DND-41 (cell line): ENCODE measurements at regions not wholly inside any gene's neighbourhood (a gene's known extent, or its start where the extent isn't known, plus 50 kb on each side); places are given as distances from the start of the nearest gene placed in this dataset.

ENCODE experiments used
- ATAC-seq: fragments of 200-7000 bp; cut with Tn5 transposase; 3 replicates; pipeline ENCODE4 v1.9.1; 2021; ENCODE audit warnings: low read depth; ENCODE audit not compliant: insufficient read depth
- DNase-seq: peaks from one replicate; pipeline ENCODE4 v3.0.0-alpha.2; 2020
- H2AFZ ChIP-seq: 2 replicates; pipeline ENCODE4 v1.6.0; 2012; ENCODE audit warnings: low read depth, low read length
- H3K27ac ChIP-seq: 2 replicates; pipeline ENCODE4 v1.5.1; 2012; ENCODE audit warnings: low read length, inconsistent platforms
- H3K27me3 ChIP-seq: fragments of 200-600 bp; sonication (generic); 2 replicates; pipeline ENCODE4 v1.6.0; 2012; ENCODE audit warnings: low read length, mild to moderate bottlenecking, inconsistent platforms; ENCODE audit not compliant: insufficient read depth, poor library complexity
- H3K36me3 ChIP-seq: 2 replicates; pipeline ENCODE4 v1.5.1; 2012; ENCODE audit warnings: low read length, inconsistent platforms; ENCODE audit not compliant: insufficient read depth
- H3K4me1 ChIP-seq: 2 replicates; pipeline ENCODE4 v1.5.1; 2012; ENCODE audit warnings: mild to moderate bottlenecking, low read length; ENCODE audit not compliant: insufficient read depth
- H3K4me2 ChIP-seq: 2 replicates; pipeline ENCODE4 v1.6.0; 2012; ENCODE audit warnings: mild to moderate bottlenecking, moderate library complexity, low read length, inconsistent platforms; ENCODE audit not compliant: insufficient read depth
- H3K4me3 ChIP-seq, 2 experiments: fragments of 200-600 bp in 1 of 2; shearing (Covaris generic) in 1 of 2; 2 replicates each; pipeline ENCODE4 v1.5.1; 2012 to 2016; ENCODE audit warnings: inconsistent platforms in 2 of 2, low read length in 2 of 2, mild to moderate bottlenecking in 2 of 2, low read depth in 1 of 2, moderate library complexity in 1 of 2
- H3K79me2 ChIP-seq: 2 replicates; pipeline ENCODE4 v1.6.0; 2012; ENCODE audit warnings: low read length, inconsistent platforms; ENCODE audit not compliant: insufficient read depth
- H3K9ac ChIP-seq: 2 replicates; pipeline ENCODE4 v1.6.0; 2012; ENCODE audit warnings: low read depth, mild to moderate bottlenecking, inconsistent platforms, low read length, moderate library complexity
- H3K9me3 ChIP-seq: 2 replicates; pipeline ENCODE4 v1.5.1; 2012; ENCODE audit warnings: low read length, moderate library complexity, mild to moderate bottlenecking, inconsistent platforms; ENCODE audit not compliant: insufficient read depth, severe bottlenecking
- H4K20me1 ChIP-seq: 2 replicates; pipeline ENCODE4 v1.6.0; 2012; ENCODE audit warnings: low read length; ENCODE audit not compliant: insufficient read depth
- EZH2 ChIP-seq: IDR thresholded peaks from 3 replicates; pipeline ENCODE4 v1.6.1; 2012; ENCODE audit warnings: borderline replicate concordance, low read depth, mild to moderate bottlenecking, moderate library complexity, low read length, inconsistent platforms; ENCODE audit not compliant: severe bottlenecking
- TF ChIP-seq, protein P1 (sequence below): IDR thresholded peaks from 2 replicates; pipeline ENCODE4 v1.5.1; 2012; ENCODE audit warnings: borderline replicate concordance, low read length, moderate library complexity, mild to moderate bottlenecking; ENCODE audit not compliant: poor library complexity, severe bottlenecking; ENCODE audit errors: extremely low read depth

DNA sequence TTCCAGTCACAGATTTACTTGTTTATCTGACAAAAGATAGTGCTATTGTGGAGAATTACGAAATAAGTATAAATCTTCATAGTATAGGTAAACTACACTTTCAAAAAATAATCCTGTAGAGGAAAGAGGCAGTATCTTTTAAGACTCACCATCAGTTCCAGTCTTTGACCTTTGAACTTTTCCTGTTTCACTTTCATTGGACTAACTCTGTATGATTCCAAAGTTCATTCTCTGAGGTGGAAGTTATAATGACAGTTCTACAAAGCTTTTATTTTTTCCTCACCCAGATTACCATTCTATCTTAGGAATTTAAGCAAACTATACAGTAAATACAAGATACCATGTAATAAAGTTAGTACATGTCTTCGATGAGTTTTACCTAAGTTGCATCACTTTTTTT, 901.3 kb upstream of the SEMA6A start:
- Histone ChIP-seq H4K20me1 (no peaks in the 10 kb centered on the region), H3K36me3 (no peaks in the 10 kb centered on the region), H3K4me3 (no peak overlapping the region), H3K9ac (no peak overlapping the region), H3K4me1 (no peaks in the 10 kb centered on the region), H3K79me2 (no peaks in the 10 kb centered on the region), H3K9me3 (no peaks in the 10 kb centered on the region), H3K27ac (no peak overlapping the region), H3K4me2 (no peak overlapping the region), H2AFZ (no peak overlapping the region), H3K27me3 (no peaks in the 10 kb centered on the region)
- TF ChIP-seq EZH2 = no peak
- TF ChIP-seq, protein P1, sequence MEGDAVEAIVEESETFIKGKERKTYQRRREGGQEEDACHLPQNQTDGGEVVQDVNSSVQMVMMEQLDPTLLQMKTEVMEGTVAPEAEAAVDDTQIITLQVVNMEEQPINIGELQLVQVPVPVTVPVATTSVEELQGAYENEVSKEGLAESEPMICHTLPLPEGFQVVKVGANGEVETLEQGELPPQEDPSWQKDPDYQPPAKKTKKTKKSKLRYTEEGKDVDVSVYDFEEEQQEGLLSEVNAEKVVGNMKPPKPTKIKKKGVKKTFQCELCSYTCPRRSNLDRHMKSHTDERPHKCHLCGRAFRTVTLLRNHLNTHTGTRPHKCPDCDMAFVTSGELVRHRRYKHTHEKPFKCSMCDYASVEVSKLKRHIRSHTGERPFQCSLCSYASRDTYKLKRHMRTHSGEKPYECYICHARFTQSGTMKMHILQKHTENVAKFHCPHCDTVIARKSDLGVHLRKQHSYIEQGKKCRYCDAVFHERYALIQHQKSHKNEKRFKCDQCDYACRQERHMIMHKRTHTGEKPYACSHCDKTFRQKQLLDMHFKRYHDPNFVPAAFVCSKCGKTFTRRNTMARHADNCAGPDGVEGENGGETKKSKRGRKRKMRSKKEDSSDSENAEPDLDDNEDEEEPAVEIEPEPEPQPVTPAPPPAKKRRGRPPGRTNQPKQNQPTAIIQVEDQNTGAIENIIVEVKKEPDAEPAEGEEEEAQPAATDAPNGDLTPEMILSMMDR = no peak
- ATAC-seq (no peak), DNase-seq (no peak)

DNA sequence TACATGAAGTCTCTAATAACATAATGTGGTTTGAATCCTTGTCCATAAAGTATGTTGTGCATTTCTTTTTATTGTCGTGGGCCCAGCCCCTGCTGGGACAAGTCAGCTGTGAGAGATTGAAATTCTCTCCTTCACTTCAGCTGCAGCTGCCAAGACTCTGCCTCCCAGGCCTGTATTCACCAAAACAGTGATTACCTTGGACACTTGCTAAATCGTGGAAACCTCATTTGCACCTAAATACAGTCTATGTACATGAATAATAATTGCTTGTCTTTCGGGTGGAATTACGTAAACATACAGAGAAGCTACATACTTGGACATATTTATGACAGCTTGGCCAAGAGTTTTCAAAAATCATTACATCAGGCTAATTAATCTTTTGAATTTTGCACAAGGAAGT, 898.5 kb upstream of the SEMA6A start:
- Histone ChIP-seq H3K9ac (no peak overlapping the region), H3K4me2 (no peak overlapping the region), H3K79me2 (no peaks in the 10 kb centered on the region), H2AFZ (no peak overlapping the region), H3K27me3 (no peaks in the 10 kb centered on the region), H3K27ac (no peak overlapping the region), H3K4me3 (no peak overlapping the region), H3K4me1 (no peaks in the 10 kb centered on the region), H3K9me3 (no peaks in the 10 kb centered on the region), H3K36me3 (no peaks in the 10 kb centered on the region), H4K20me1 (no peaks in the 10 kb centered on the region)
- ATAC-seq (no peak), DNase-seq (no peak)
- TF ChIP-seq, protein P1 = no peak

DNA sequence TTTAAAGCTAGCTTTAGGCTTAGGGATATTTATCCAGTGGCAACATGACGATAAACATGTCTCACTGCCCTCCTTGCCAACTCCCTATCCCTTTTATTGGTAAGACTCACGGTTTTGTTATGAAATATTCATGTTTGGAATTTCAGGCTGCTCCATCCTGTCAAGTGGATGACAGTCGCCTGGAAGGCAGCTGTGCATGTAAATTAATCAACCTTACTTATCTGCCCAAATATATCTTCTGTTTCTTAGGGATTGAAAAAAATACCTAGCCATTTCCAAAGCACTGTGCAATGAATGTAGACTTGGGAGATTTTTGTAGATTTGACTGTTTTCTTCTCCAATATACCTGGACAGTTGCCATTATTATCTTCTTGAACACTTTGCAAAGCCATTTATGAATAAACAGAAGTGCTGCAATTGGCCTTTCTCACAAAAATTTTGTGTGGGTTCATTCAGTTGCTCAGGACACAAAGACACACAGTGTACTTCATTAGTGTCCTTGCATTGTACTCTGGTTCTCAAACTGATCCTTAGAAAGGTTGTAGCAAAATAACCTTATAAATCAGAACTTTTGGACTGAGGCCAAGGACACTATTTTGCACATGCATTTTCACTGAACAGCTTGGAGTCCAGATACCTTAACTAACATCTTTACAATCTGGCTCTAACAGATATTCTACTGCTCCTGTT, 889.4 kb upstream of the SEMA6A start:
- Histone ChIP-seq H3K9ac (no peak overlapping the region), H3K79me2 (no peaks in the 10 kb centered on the region), H3K4me1 (no peaks in the 10 kb centered on the region), H3K36me3 (no peaks in the 10 kb centered on the region), H3K9me3 (no peaks in the 10 kb centered on the region), H3K27me3 (no peaks in the 10 kb centered on the region), H2AFZ (no peak overlapping the region), H3K27ac (no peak overlapping the region), H4K20me1 (no peaks in the 10 kb centered on the region), H3K4me2 (no peak overlapping the region), H3K4me3 (no peak overlapping the region)
- DNase-seq (no peak), ATAC-seq (no peak)
- no peak for TF ChIP-seq EZH2
- TF ChIP-seq, protein P1 = no peak

GRCh38 chr5:117461966-117462365, 887.3 kb upstream of the SEMA6A start:
- H3K27me3 ChIP-seq = no peaks in the 10 kb centered on the region
- no peak overlapping the region for H3K27ac ChIP-seq
- DNase-seq = no peak
- TF ChIP-seq EZH2 = no peak
- TF ChIP-seq, protein P1 = no peak
- no peak for ATAC-seq
- no peaks in the 10 kb centered on the region for H3K9me3 ChIP-seq
- no peaks in the 10 kb centered on the region for H3K4me1 ChIP-seq
- no peaks in the 10 kb centered on the region for H3K79me2 ChIP-seq
- no peak overlapping the region for H3K4me2 ChIP-seq
- no peak overlapping the region for H2AFZ ChIP-seq
- no peak overlapping the region for H3K4me3 ChIP-seq
- no peaks in the 10 kb centered on the region for H3K36me3 ChIP-seq
- H4K20me1 ChIP-seq = no peaks in the 10 kb centered on the region
- no peak overlapping the region for H3K9ac ChIP-seq
